Lower lobe of right lung (tissue), 2 donors: ENCODE measurements at regions not wholly inside any gene's neighbourhood (a gene's known extent, or its start where the extent isn't known, plus 50 kb on each side); places are given as distances from the start of the nearest gene placed in this dataset.

Experiments used
- ATAC-seq, 2 donors: fragments of 200-7000 bp; cut with Tn5 transposase; one replicate each; pipeline ENCODE4 v1.9.1; 2020 to 2022; ENCODE audit warnings: mild to moderate bottlenecking in 2 of 2, moderate library complexity in 2 of 2
- DNase-seq: peaks from one replicate; pipeline ENCODE4 v3.0.0-alpha.2; 2020
- H3K27ac ChIP-seq: fragments of 200-600 bp; one replicate; pipeline ENCODE4 v1.8.0; 2022
- H3K27me3 ChIP-seq: fragments of 200-600 bp; one replicate; pipeline ENCODE4 v1.8.0; 2022; ENCODE audit warnings: low read depth
- H3K36me3 ChIP-seq: fragments of 200-600 bp; one replicate; pipeline ENCODE4 v1.8.0; 2022; ENCODE audit warnings: mild to moderate bottlenecking
- H3K4me1 ChIP-seq: fragments of 200-600 bp; one replicate; pipeline ENCODE4 v1.8.0; 2022
- H3K4me3 ChIP-seq: fragments of 200-600 bp; one replicate; pipeline ENCODE4 v1.8.0; 2022; ENCODE audit warnings: mild to moderate bottlenecking
- H3K9me3 ChIP-seq: fragments of 200-600 bp; one replicate; pipeline ENCODE4 v1.8.0; 2022
- intact Hi-C: fragments of 100-400 bp; cut with DNase I; formaldehyde crosslinking; loops from one replicate; pipeline ENCODE4 v1.11.0; 2022
- TF ChIP-seq, protein P1 (sequence below): fragments of 200-600 bp; IDR thresholded peaks from one replicate; pipeline ENCODE4 v1.8.0; 2022; ENCODE audit warnings: antibody characterized with exemption, mild to moderate bottlenecking
- donor health status: DM: no; HTN: yes; CAD: no; lungs with severe emphysema.

DNA sequence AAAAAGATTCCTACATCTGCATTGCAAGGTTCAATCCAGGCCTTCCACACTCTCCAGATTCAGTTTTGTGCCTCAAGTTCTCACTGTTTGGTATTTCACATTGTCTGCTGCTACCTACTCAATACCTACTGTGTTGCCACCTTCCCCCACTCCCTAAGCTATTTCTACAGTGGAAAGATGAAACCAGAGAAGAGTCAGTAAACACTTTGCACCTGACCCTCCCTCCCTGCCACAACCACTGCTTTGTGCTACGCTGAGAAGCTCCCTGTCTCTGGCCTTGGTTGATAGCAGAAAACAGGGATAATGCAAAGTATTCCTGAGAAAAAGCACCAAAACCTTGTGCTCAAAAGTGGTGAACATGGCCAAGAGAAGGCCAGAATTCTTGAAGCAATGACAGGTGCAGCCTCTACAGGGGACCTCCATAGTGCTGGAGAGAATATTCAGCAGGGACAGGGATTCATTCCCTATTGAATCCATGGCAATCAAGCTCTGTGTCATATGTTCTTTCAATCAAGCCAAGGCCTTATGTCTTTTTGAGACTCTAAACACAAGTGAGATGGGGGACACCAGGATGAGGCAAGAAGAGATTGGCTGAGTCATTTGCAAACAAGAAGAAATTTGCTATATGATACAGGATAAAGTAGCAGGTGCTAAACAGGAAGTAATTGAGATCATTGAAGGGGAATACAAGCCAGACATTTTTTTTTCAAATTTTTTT, 83.5 kb upstream of the LIPC start:
- H3K9me3 ChIP-seq: no peaks in the 10 kb centered on the region
- H3K27ac ChIP-seq: no peak overlapping the region
- H3K4me3 ChIP-seq: no peak overlapping the region
- TF ChIP-seq, protein P1, sequence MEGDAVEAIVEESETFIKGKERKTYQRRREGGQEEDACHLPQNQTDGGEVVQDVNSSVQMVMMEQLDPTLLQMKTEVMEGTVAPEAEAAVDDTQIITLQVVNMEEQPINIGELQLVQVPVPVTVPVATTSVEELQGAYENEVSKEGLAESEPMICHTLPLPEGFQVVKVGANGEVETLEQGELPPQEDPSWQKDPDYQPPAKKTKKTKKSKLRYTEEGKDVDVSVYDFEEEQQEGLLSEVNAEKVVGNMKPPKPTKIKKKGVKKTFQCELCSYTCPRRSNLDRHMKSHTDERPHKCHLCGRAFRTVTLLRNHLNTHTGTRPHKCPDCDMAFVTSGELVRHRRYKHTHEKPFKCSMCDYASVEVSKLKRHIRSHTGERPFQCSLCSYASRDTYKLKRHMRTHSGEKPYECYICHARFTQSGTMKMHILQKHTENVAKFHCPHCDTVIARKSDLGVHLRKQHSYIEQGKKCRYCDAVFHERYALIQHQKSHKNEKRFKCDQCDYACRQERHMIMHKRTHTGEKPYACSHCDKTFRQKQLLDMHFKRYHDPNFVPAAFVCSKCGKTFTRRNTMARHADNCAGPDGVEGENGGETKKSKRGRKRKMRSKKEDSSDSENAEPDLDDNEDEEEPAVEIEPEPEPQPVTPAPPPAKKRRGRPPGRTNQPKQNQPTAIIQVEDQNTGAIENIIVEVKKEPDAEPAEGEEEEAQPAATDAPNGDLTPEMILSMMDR: no peak
- no peaks in the 10 kb centered on the region for H3K4me1 ChIP-seq
- no peaks in the 10 kb centered on the region for H3K36me3 ChIP-seq
- intact Hi-C loops: no loop called here
- no peaks in the 10 kb centered on the region for H3K27me3 ChIP-seq
- no peak for DNase-seq
- no peak for ATAC-seq

DNA sequence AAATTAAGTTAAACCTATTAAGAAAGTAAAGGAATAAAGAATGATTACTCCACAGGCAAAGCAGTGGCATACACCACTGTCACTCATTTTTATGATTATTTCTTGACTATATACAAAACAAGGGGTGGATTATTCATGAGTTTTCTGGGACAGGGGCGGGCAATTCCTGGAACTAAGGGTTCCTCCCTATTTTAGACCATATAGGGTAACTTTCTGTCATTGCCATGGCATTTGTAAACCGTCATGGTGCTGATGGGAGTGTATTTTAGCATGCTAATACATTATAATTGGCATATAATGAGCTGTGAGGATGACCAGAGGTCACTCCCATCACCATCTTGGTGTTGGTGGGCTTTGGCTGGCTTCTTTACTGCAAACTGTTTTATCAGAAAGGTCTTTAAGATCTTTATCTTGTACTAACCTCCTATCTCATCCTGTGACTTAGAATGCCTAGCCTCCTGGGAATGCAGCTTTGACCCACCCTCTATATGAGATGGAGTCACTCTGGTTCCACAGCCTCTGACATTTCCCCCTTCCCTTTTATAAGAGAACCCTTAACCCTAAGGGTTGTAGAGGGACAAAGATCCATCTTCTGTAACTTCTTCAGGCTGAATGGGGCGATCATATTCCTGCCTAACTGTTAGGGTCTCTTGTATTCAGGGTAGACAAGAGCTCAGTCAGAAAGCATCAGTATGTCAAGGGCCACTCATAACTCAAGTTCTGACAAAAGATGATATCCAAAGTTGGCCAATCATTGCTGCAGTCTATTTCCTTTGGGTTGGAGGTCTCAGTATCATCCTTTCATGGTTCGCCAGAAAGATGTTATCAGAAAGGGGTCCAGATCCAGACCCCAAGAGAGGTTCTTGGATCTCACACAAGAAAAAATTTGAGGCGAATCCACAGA, 79.5 kb upstream of the LIPC start:
- Histone ChIP-seq H3K9me3 (no peaks in the 10 kb centered on the region), H3K4me1 (no peaks in the 10 kb centered on the region), H3K27me3 (no peaks in the 10 kb centered on the region), H3K4me3 (no peak overlapping the region), H3K36me3 (no peaks in the 10 kb centered on the region), H3K27ac (no peak overlapping the region)
- no peak for DNase-seq
- TF ChIP-seq, protein P1: no peak
- intact Hi-C loops: no loop called here
- ATAC-seq: no peak

DNA sequence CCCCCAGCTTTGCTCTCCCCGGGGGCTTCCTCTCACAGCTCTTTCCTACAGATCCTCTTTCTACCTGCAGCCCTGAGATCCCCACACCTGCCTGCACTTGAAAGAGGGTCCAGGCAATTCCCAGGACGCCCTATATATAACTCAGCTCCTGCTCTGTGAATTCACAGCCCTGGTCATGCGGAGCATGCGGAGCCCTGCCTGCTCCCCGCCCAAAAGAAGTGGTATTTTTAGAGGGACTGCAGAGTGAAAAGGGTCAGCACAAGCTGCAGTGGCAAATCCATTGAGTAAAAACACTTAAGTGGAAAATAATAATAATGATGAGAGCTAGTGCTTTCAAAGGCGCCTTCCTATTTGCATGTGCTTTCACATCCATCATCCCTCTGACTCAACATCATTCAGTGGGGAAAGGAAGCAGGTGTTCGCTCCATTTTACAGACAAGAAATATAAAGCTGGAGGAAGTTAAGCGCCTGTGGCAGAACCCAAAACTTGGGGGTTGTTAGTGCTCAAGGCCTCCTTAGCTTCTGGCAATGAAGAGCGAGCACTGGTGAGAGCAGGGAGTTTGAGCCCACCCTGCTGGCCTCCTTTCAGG, 76.3 kb upstream of the LIPC start:
- H3K4me1 ChIP-seq: no peaks in the 10 kb centered on the region
- no peaks in the 10 kb centered on the region for H3K36me3 ChIP-seq
- TF ChIP-seq, protein P1: no peak
- H3K27ac ChIP-seq: no peak overlapping the region
- no peaks in the 10 kb centered on the region for H3K27me3 ChIP-seq
- ATAC-seq (no peak), DNase-seq (no peak)
- intact Hi-C loops: no loop called here
- H3K4me3 ChIP-seq: no peak overlapping the region
- H3K9me3 ChIP-seq: no peaks in the 10 kb centered on the region

DNA sequence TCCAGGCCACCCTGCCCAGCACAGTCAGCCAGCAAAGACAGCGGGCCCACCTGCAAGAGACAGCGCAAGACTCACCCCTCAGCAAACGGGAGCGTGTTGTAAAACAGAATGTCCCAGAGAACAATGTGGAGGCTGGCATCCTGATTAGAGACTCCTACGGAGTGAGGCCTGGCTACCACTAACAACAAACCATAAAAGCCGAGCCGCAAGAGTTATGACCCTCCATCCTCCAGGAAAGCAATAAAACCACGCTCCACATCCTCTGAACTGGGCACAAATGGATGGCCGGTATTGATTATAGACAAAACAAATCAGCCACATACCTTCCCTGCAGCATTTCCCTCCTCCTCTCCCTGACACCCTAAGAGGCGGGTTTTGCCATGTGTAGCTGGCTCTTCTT, 75.8 kb upstream of the LIPC start:
- H3K9me3 ChIP-seq: no peaks in the 10 kb centered on the region
- TF ChIP-seq, protein P1: no peak
- DNase-seq (no peak), ATAC-seq (no peak)
- H3K4me3 ChIP-seq: no peak overlapping the region
- intact Hi-C loops: no loop called here
- H3K27me3 ChIP-seq: no peaks in the 10 kb centered on the region
- no peak overlapping the region for H3K27ac ChIP-seq
- H3K4me1 ChIP-seq: peaks cover 3% of the 10 kb centered on the region
- no peaks in the 10 kb centered on the region for H3K36me3 ChIP-seq

DNA sequence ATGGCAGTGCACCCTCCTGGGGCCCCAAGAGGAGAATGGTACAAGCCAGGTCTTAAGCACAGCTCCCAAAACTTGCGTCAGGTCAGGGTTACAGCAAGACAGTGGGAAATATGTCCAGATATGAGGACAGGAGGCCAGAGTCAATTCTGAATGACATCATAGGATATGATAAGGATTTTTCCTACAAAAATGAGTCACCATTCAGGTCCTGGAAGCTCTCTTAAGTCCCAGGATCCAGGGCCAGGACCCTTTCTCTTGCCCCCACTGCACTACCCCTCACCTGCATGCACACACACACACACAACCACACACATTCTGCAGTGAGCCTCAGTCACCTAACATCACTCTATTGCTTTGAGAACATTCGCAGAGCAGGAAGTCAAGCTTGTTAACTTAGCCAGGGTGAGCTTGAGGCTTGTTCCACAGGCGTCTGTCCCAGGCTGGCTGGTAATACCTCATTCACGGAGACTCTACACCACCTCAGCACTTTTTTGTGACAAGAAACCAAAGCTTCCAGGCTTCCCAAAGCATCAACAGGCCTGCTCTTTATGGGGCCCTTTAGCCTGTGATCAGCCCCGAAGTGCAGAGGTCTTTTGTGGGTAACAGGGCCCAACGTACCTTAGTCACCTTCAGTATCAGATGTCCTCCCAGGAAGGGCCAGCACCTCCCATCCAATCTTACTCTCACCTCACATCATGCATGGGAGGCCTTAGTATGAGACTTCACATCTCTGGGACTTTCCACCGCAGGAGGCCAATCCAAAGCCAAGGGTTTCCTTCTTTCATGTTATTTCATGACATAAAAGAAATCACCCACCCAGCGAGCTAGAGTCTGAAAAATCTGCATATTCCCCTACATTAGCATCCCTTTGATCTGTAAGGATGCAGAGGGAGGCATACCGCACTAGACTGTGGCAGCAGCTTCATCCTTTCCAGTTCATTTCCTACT, 74.0 kb upstream of the LIPC start:
- Histone ChIP-seq H3K9me3 (no peaks in the 10 kb centered on the region), H3K27ac (no peak overlapping the region), H3K27me3 (no peaks in the 10 kb centered on the region), H3K4me1 (peaks cover 12% of the 10 kb centered on the region), H3K36me3 (no peaks in the 10 kb centered on the region), H3K4me3 (no peak overlapping the region)
- DNase-seq (no peak), ATAC-seq (no peak)
- TF ChIP-seq, protein P1: no peak
- intact Hi-C loops: no loop called here
